ENCODE measurements at regions not wholly inside any gene's neighbourhood (a gene's known extent, or its start where the extent isn't known, plus 50 kb on each side); places are given as distances from the start of the nearest gene placed in this dataset.

DNA sequence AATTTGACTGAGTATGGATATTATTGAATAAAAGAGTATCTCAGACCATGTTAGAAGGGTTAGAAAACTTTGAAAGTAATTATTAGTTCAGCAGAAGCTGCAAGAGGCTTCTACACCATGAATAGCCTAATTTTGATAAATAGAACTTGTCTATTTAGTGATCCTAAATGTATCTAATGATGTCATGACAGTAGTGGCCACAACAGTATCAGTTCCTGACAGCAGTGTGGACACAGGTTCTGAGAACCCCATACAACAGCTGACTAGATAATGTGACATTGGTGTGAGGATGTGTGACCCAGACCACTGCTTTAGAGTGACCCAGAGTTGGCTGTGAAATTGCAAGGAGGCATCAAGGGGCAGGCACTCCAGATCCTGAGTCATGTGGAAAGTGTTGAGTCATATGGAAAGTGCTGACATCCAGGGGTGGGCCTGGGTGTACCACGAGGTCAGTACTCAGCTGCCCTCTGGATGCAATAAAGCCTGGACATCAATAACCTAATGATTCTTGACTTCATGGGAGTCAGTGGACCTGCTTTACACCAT is 754.7 kb downstream of the DHX35 start:
- TF ChIP-seq POLR2A (IDR thresholded peaks at IDR 0.05) (no peak), CTCF (IDR thresholded peaks at IDR 0.05) (no peak)
